ENCODE measurements at regions not wholly inside any gene's neighbourhood (a gene's known extent, or its start where the extent isn't known, plus 50 kb on each side); places are given as distances from the start of the nearest gene placed in this dataset.
"Not testable (repeated sequence)": the region's sequence is repeated elsewhere in the genome, so short reads cannot be mapped to it uniquely, and the experiment has no call there.

GRCh38 chr13:83496501-83496900 is 385.8 kb downstream of the SLITRK1 start:
- FAIRE-seq (no peak), DNase-seq (ENCODE audit: low spot score) (no peak)

- FAIRE-seq = no peak
- DNase-seq (ENCODE audit: low spot score) = no peak
Observed at GRCh38 chr13:83485101-83485500, 397.2 kb downstream of the SLITRK1 start.

DNA sequence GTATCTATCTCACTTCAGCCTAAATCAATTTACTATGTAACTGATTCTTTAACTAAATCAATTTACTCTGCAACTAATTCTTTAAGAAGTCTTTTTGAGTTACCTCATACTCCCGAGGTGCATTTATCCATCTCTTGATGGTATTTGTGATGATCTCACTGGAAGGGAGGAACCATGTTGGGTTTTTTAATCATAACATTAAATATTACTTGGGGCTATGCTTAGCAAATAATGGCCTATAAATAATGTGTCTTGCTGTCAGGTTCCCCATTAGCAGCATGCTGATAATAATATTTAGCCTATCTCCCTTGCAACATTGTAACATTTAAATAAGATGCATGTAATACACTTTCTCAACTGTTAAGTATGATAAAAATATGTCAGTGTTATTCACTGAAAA is 411.3 kb downstream of the SLITRK1 start:
- DNase-seq (ENCODE audit: low spot score) (no peak), FAIRE-seq (no peak)

GRCh38 chr13:83470133-83470797 is 412.0 kb downstream of the SLITRK1 start:
- FAIRE-seq (no peak), DNase-seq (ENCODE audit: low spot score) (no peak)

DNA sequence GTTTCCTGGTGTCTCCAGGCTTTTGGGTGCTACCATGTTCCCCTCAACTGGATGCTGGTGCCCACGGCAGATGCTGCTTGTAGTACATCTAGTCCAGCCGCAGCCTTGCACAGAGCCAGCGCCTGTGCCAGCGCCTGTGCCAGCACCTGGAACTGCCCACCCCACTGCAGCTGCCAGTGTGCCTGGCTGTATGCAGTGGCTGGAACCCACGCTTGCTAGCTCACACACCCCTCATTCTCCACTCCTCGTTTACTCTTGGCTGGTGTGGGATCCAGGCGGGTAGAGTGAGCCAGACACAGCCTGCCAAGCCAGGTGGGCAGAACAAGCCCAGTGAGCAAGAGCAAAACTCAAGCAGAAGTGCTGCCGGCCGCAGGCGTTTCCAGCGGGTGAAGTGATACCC is 428.6 kb downstream of the SLITRK1 start:
- DNase-seq (ENCODE audit: low spot score) = no peak
- no peak for FAIRE-seq

- FAIRE-seq (no peak), DNase-seq (ENCODE audit: low spot score) (no peak)
Observed at GRCh38 chr13:83453300-83453699, 429.0 kb downstream of the SLITRK1 start.

- FAIRE-seq (no peak), DNase-seq (ENCODE audit: low spot score) (no peak)
Observed at GRCh38 chr13:83452292-83452950, 429.9 kb downstream of the SLITRK1 start.

DNA sequence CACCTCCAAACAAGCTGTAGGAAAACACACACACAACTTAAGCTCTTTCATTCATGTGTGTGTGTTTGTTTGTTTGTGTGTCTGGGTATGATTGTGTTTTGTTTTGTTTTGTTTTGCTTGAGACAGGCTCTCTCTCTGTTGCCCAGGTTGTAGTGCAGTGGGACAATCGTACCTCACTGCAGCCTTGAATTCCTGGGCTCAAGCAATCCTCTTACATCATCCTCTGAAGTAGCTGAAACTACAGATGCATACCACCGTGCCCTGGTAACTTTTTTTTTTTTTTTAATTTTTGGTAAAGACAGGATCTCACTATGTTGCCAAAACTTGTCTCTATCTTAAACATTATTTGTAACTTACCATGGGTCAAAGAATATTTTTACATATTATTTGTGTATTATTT is 431.7 kb downstream of the SLITRK1 start:
- FAIRE-seq = no peak
- no peak for DNase-seq (ENCODE audit: low spot score)

DNA sequence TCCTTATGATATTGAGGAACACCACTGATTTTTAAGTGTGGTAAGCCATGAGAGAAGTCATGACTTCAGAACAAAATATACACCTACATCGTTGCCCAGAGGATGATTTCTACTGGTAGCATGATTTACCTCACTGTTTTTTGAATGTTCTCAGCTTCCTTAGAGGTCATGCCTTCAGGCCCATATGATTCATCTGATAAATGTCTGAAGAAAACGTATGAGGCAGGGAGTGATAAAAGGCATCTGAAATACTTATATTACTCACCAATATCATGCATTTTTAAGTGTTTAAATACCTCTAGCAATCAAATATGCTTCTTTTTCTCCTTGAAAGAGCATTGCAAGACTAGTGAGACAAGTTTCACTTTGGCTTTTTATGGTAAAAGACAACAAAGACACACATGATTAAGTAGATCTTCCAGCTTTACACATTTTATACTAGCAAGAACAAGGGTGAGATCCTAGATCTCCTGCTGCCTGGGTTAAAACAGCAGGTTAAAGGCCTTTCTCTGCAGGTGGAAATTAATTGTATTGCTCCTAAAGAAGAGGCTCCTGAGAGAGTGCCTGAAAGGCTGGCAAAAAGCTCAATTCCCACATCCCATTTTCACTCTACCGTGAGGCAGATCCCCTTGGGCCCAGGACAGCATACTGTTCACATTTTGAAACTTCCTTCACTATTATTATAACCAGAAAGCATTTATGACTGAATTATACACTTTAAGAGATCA is 432.4 kb downstream of the SLITRK1 start:
- DNase-seq (ENCODE audit: low spot score) = no peak

GRCh38 chr13:83440465-83440864 is 441.8 kb downstream of the SLITRK1 start:
- no peak for DNase-seq (ENCODE audit: low spot score)
- no peak for FAIRE-seq

More for the DNA sequence above, 432.4 kb downstream of the SLITRK1 start:
- FAIRE-seq = no peak

DNA sequence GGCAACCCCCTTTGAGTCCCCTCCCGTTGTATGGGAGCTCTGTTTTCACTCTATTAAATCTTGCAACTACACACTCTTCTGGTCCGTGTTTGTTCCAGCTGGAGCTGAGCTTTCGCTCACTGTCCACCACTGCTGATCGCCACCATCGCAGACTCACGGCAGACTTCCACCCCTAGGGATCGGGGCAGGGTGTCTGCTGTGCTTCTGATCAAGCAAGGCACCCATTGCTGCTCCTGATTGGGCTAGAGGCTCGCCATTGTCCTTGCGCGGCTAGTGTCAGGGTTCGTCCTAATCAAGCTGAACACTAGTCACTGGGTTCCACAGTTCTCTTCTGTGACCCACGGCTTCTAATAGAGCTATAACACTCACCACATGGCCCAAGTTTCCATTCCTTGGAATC is 442.8 kb downstream of the SLITRK1 start:
- FAIRE-seq = not testable (repeated sequence)

GRCh38 chr13:83423861-83424260 is 458.4 kb downstream of the SLITRK1 start:
- DNase-seq (ENCODE audit: low spot score) (no peak), FAIRE-seq (no peak)

More for the DNA sequence above, 442.8 kb downstream of the SLITRK1 start:
- DNase-seq (ENCODE audit: low spot score) = not testable (repeated sequence)

DNA sequence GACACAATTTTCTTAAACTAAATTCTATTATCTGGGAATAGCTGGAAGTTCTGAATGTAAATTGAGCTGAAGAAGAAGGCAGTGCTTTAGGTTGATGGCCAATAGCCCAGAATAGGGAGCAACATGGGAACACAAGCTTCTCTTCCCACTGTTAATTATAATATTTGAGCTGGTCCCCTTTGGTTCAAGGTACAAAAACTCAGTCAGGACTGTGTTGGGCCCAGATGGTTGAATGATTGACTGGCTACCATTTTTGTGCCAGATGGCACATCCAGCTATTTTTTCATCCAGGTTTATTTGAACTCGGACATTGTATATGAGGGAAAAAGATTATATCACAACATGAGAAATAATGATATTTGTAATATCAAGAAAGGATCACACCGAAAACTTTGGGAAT is 458.9 kb downstream of the SLITRK1 start:
- FAIRE-seq (no peak), DNase-seq (ENCODE audit: low spot score) (no peak)

DNA sequence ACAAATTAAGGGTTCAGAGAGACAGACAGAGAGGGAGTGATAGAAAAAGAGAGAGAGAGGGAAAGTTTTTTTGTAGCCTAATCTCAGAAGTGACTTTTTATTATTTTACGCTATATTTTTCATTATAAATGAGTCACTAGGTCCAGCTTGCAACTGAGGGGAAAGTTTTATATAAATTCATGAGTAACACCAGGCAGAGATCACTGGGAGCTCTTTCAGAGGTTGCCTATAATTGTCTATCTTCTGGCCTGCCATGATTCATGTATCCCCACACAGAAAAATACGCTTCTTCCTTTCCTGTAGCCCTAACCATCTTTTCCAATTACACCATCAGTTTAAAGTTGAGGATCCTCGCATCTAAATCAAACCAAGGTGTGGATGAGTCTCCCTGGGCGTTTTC is 467.9 kb downstream of the SLITRK1 start:
- DNase-seq (ENCODE audit: low spot score) = no peak
- no peak for FAIRE-seq

GRCh38 chr13:83386609-83387008 is 495.7 kb downstream of the SLITRK1 start:
- FAIRE-seq (no peak), DNase-seq (ENCODE audit: low spot score) (no peak)

GRCh38 chr13:83378908-83379307 is 503.4 kb downstream of the SLITRK1 start:
- FAIRE-seq (no peak), DNase-seq (ENCODE audit: low spot score) (no peak)

GRCh38 chr13:83377491-83377890 is 504.8 kb downstream of the SLITRK1 start:
- DNase-seq (ENCODE audit: low spot score) = no peak
- FAIRE-seq = no peak

DNA sequence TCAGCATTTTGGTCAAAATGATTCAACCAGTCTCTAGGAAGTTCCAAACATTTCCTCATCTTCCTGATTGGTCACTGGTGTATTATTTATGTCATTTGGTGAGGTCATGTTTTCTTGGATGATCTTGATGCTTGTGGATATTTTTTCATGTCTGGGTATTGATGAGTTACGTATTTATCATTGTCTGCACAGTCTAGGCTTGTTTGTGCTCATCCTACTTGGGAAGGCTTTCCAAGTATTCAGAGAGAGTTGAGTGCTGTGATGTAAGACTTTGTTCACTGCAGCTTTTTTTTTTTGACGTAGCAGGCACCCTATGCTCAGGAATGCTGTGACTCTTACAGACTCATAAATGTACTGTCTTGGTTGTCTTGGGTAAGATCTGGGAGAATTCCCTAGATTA is 509.5 kb downstream of the SLITRK1 start:
- FAIRE-seq (no peak), DNase-seq (ENCODE audit: low spot score) (no peak)

DNA sequence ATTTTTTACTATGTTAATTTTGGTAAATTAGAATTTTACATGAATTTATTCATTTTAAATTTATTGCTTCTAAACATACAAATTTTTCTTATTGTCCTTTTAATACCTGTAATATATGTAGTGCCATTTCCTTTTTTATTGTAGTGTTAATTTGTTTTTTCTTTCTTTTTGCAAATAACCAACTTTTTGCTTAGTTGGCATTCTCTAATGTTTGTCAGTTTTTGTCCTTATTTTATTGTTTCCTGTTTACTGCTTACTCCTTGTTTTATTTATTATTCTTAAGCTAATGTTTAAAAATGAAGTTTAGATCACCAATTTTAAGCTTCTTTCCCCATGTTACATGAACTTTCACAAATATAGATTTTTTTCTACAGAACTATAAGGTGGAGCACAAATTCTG is 516.6 kb downstream of the SLITRK1 start:
- FAIRE-seq (no peak), DNase-seq (ENCODE audit: low spot score) (no peak)

DNA sequence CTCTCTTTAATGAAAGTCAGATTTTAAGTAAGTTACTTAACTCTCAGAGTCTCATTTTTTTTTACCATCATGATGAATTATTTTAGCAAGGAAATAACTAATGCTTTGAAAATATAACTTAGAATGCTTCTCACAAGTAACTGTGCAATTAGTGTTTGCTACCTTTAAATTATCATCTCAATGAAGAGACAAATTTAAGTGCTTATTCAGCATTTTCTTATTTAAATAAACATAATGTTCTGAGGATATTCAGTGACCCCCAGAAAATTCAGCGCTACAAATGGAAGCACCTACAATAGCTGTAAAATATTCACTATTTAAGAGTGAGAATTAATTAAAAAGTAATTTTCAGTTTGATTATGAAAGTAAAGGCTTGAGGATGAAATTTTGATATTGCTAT is 527.2 kb downstream of the SLITRK1 start:
- FAIRE-seq = no peak

GRCh38 chr13:83352391-83352790 is 529.9 kb downstream of the SLITRK1 start:
- no peak for FAIRE-seq
- DNase-seq (ENCODE audit: low spot score) = no peak

More for the DNA sequence above, 527.2 kb downstream of the SLITRK1 start:
- no peak for DNase-seq (ENCODE audit: low spot score)

DNA sequence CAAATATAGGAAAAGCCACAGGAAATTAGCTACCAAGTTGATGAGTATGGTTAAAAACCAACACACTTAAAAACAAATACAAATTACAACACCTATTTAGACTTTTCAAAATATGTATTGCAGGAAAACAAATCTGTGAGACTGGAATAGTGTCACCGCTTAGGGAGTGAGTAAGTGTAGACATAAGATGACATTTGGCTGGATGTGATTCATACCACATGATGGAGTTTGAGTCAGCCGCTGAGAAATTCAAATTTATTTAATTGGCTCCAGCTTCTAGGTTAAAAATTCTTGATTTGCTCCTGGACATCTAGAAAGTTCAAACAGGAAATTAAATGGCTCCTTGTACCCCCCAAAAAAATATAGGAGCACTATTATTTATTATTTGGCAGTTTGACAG is 531.7 kb downstream of the SLITRK1 start:
- FAIRE-seq = no peak

DNA sequence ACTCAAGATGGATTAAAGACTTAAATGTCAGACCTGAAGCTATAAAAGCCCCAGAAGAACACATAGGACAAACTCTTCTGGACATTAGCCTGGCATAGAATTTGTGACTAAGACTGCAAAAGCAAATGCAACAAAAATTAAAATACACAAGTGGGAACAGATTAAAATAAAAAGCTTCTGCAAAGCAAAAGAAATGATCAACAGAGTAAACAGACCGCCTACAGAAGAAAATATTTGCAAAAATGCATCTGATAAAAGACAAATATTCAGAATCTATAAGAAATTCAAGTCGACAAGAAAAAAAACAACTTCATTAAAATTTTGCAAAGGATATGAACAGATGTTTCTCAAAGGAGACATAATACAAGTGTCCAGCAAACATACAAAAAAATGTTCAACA is 537.8 kb downstream of the SLITRK1 start:
- FAIRE-seq = no peak
- no peak for DNase-seq (ENCODE audit: low spot score)

More for the DNA sequence above, 531.7 kb downstream of the SLITRK1 start:
- no peak for DNase-seq (ENCODE audit: low spot score)
